ENCODE measurements at regions not wholly inside any gene's neighbourhood (a gene's known extent, or its start where the extent isn't known, plus 50 kb on each side); places are given as distances from the start of the nearest gene placed in this dataset.

- DNase-seq (ENCODE audit: low read depth in 1 of 2, low spot score in 1 of 2): no peak
Observed at GRCh38 chr2:42939411-42940206, 147.2 kb upstream of the HAAO start.

DNA sequence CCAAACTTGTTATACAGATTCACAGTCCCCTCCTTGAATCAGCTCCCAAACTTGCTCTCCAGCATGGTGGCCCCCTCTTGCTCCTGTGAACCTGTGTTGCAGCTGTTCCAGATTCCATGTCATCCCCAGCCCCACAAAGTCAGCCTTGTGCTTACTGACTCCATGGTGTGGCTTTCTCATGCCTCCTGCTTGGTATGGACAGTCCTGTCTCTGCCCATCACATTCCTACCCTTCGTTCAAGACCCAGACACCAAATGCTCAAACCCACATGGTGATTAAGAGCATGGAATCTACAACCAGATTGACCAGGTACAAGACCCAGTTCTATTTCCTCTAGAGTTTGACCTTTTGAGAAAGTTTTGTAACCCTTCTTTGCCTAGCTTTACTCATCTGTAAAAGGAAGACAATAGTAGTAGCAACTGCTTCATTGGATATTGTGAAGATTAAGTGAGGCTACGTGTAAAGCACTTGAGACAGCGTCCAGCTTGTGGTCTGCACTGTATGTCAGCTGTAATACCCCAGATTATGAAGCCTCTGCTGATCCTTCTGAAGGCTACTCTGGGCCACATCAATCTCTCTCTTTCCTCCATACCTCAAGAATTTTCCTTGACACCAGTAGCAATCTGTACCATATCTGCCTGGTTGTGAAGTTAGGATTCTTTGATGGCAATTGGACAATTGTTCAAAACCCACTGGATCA lies 146.4 kb upstream of the HAAO start:
- DNase-seq (ENCODE audit: low read depth in 1 of 2, low spot score in 1 of 2): no peak

GRCh38 chr2:42937171-42937875 lies 144.9 kb upstream of the HAAO start:
- no peak for DNase-seq (ENCODE audit: low read depth in 1 of 2, low spot score in 1 of 2)

GRCh38 chr2:42935692-42936671 lies 143.6 kb upstream of the HAAO start:
- DNase-seq (ENCODE audit: low read depth in 1 of 2, low spot score in 1 of 2): no peak

DNA sequence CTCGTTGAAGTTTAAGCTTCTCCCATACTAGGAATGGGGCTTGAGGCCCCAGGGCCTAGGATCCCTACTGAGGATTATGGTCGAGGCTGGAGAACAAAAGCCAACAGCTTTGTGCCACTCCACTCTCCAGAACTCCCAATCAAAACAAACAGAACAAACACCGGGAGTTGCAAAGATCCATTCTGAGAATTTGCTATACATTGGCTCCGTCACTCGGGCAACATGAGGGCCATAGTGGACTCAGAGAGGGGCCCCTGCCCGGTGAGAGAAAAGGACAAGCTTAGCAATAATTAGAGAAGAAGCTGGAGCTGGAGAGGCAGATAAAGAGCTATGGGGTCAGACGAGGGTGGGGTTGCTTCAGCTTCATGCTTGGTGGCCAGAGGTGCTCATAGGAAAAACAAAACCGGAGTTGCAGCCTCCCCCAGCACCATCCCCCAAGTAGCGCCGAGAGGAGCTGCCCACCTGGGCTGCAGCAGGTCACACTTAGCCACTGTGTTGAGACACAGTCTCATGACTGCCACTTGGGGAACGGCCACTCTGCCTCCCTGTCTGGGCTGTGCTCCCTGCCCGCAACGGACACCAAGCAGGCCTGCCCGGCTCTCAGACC lies 142.3 kb upstream of the HAAO start:
- no peak for DNase-seq (ENCODE audit: low read depth in 1 of 2, low spot score in 1 of 2)

- no peak for DNase-seq (ENCODE audit: low read depth in 1 of 2, low spot score in 1 of 2)
Observed at GRCh38 chr2:42933824-42934254, 141.5 kb upstream of the HAAO start.

DNA sequence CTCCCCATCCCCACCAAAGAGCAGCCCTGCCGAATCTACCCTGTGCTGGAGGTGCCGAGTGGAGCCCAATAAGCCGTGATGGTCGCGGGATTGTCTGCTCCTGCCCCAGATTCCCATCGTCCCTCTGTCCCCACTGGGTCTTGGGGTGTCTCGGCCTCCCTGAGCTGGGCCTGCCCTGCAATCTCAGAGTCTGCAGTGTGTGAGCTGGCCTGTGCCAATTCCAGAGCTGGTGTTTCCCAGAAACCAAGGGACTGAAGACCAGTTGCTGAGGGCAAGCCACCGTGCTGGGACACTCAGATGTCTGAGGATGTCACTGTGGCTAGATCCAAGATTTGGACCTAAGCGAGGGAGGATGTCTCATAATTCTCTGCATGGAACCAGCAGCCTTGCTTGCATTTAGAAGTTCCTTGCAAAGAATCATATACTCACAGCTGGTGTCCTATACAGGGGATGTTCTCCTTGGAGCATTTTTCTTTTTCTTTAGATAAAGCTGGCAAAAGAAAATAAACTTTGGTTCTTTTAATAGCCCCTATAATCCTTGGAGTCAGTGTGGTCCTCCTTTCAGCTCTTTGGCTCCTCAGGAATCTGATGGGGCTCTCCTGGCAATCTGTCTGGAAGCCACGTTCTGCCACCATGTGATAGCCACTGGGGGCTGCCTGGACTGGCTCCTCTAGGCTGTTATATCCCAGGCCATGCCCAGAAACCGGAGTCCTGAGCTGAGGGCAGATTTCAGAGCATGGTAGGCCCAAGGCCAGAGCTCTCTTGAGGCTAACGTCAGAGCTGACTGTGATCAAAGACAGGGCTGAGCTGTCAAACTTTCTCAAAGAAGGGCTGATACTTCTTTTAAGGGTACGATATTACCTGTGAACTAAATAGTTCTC lies 140.1 kb upstream of the HAAO start:
- DNase-seq (ENCODE audit: low read depth in 1 of 2, low spot score in 1 of 2): no peak

- DNase-seq (ENCODE audit: low read depth in 1 of 2, low spot score in 1 of 2): no peak
Observed at GRCh38 chr2:42931818-42932195, 139.4 kb upstream of the HAAO start.

DNA sequence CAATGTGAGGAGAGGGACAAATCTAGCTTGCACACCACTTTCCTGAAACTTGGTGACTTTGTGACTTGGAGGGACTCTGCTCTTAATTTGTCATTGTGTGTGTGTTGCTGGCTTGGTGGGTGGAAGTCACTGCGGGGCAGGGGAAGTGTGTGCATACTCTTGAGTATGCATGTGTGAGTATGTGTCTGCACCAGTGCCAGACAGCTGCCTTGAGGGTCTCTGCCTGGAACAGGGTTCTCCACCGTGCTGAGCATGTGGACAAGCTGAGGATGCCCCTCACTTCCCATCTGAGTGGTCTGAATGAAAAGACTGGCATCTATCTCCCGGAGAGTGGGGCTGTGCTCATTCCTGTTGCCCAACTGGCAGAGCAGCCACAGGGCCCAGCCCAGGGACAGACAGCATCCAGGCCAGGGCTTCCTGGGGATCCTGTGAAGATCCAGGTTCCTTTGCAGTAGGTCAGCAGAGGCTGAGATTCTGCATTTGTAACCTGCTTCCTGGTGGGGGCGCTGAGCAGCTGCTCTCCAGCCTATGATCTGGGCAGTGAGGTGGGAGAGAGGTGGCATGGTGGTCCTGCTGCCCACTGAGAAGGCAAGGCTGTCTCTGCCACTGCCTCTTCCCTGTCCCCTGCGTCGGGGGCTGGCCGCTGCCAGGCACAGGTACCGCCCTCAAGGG lies 138.9 kb upstream of the HAAO start:
- no peak for DNase-seq (ENCODE audit: low read depth in 1 of 2, low spot score in 1 of 2)

DNA sequence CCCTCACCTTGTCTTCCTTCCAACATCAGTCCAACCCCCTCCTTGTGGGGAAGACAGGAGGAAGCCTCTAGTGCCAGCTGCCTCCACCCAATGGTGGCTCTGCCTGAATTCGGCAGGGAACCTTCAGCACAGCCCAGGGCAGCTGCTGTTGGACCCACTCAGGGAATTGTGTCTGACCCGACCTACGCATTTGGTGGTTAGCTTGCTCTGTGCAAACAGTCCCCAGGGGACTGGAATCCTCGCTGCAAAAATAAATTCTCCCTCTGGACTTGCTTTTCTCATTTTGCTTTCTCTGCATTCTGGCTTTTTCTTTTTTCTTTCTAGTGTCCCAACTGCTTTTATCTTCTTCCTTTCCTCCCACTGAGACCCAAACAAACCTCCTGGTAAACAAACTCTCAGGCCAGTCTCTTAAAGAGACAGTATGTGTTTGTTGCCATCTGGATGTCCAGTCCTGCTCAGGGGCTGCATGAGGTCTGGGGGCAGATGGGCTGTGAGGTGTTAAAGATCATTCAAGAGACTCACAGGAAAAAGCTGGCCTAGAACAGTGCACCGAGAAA lies 137.7 kb upstream of the HAAO start:
- DNase-seq (ENCODE audit: low read depth in 1 of 2, low spot score in 1 of 2): no peak

DNA sequence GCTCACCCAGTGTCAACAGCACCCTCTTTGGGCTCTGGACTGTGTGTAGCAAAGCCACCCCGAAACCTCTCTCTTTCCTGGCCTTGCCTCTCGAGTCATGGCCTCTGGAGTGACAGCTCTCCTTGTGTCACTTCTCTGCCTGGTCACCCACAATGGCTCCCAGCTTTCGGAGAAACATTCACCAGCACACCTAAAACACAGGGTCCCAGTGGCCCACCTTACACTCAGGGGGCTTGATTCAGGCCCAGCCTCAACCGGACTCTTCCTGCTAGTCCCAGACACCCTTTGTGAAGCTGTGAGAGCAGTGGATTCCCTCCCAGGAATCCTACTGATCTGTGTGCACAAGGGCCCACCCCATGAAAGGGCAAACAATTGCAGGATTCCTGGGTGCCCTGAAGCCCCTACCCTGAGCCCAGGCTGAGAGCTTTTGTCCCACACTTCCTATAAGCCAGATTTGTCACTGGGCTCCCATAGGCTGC lies 137.2 kb upstream of the HAAO start:
- no peak for DNase-seq (ENCODE audit: low read depth in 1 of 2, low spot score in 1 of 2)

GRCh38 chr2:42928692-42929545 lies 136.5 kb upstream of the HAAO start:
- no peak for DNase-seq (ENCODE audit: low read depth in 1 of 2, low spot score in 1 of 2)

- no peak for DNase-seq (ENCODE audit: low read depth in 1 of 2, low spot score in 1 of 2)
Observed at GRCh38 chr2:42928161-42928691, 135.8 kb upstream of the HAAO start.

DNA sequence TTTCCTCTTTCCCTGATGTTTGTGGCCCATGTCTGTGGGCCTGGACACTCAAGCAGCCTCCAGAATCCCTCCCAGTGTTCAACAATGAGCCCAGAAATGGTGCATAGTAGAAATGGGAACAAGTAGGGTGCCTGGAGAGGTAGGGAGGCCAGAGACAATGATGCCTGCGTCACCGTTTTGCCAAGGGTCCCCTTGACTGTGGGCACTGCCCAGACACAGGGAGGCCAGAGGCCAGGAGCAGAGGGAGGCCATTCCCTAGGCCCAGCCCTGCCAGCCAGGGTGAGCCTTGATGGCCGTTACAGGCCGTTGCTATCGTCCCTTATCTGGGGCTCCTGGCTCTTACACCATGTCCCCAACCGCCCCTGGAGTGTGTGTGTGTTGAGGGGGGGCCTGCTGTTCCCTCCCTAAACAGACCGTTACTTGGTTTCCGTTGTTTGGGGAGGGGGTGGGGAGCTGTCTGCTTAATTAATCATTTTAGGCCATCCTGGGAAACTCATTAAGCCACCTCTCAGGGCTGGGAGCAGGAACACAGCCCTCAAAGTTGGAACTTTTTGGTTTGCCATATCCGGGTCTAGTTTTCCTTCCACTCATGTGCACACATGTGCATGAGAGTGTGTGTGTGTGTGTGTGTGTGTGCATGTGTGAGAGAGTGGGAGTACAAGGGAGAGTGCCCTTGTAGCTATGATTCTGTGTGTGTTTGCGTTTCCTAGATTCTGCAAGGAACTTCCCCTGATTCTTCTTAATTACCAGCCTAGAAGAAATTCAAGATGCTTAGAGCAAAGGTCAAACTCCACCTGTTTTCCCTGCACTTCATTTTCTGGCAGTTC lies 135.2 kb upstream of the HAAO start:
- DNase-seq (ENCODE audit: low read depth in 1 of 2, low spot score in 1 of 2): no peak

GRCh38 chr2:42926434-42927333 lies 134.3 kb upstream of the HAAO start:
- DNase-seq (ENCODE audit: low read depth in 1 of 2, low spot score in 1 of 2): no peak

Data from activated T-helper 1 cell treated with anti-CD3 and anti-CD28 coated beads, Interleukin-2, amount 50 U/mL, for 16 hours (primary cell).